ENCODE measurements at regions not wholly inside any gene's neighbourhood (a gene's known extent, or its start where the extent isn't known, plus 50 kb on each side); places are given as distances from the start of the nearest gene placed in this dataset.

DNA sequence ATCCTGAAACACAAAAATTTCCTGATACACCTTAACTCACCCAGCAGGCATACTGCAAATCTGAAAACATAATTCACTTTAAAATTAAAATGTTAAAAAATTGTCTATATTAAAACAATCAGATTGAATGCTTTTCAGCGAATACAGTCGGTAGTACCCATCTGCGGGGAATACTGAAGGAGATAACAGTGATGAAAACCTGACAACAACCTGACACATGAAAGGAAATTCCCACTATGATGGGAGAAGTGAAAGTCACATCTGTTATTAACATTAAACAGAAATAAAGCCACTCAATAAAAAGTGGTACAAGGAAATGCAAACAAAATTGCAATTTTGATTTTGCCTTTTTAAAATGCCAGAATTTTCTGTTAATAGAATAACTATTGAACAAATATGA lies 448.0 kb upstream of the SEMA3A start:
- H3K4me3 ChIP-seq (ENCODE audit: low read depth in 1 of 3, low read length in 3 of 3), result no peak overlapping the region
- no peak overlapping the region for H3K27ac ChIP-seq (ENCODE audit: low read depth in 1 of 3, low read length in 2 of 3)
- no peaks in the 10 kb centered on the region for H3K27me3 ChIP-seq (ENCODE audit: control insufficient read depth in 3 of 3, insufficient read depth in 3 of 3, low read length in 3 of 3)
- WGBS, 3 donors, result 77 to 90% (median 83%) methylated on average over 3 of the region's 3 CpGs
- DNase-seq (no peak), FAIRE-seq (no peak)
- no peaks in the 10 kb centered on the region for H3K4me1 ChIP-seq (ENCODE audit: control insufficient read depth in 3 of 3, insufficient read depth in 2 of 3, low read depth in 1 of 3, low read length in 2 of 3)
- no peaks in the 10 kb centered on the region for H3K36me3 ChIP-seq (ENCODE audit: control insufficient read depth in 3 of 3, insufficient read depth in 2 of 3, low read depth in 1 of 3, low read length in 3 of 3)
- no peaks in the 10 kb centered on the region for H3K9me3 ChIP-seq (ENCODE audit: control insufficient read depth in 2 of 2, insufficient read depth in 1 of 2, low read depth in 1 of 2, low read length in 1 of 2)

DNA sequence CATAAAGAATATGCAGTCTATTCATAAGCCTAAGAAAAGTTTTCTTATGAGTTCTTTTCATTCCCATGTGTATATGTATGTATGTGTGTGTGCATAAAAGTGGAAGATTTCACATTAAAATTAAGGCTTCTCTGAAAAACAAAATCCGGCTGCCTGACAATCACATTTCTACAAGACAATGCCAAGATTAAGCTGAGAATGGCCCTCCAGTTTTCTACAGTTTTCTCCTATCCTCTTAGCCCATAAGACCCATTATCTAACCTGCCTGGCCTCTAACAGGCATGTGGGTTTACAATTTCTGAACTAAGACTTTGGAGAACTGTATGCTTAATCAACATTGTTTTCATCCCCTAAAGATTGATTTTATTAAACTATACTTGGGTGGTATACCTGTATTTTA lies 446.0 kb upstream of the SEMA3A start:
- Histone ChIP-seq H3K9me3 (ENCODE audit: control insufficient read depth in 2 of 2, insufficient read depth in 1 of 2, low read depth in 1 of 2, low read length in 1 of 2) (peaks cover 0 to 9% of the 10 kb centered on the region in 2 donors), H3K4me3 (ENCODE audit: low read depth in 1 of 3, low read length in 3 of 3) (no peak overlapping the region), H3K36me3 (ENCODE audit: control insufficient read depth in 3 of 3, insufficient read depth in 2 of 3, low read depth in 1 of 3, low read length in 3 of 3) (no peaks in the 10 kb centered on the region), H3K4me1 (ENCODE audit: control insufficient read depth in 3 of 3, insufficient read depth in 2 of 3, low read depth in 1 of 3, low read length in 2 of 3) (no peaks in the 10 kb centered on the region), H3K27ac (ENCODE audit: low read depth in 1 of 3, low read length in 2 of 3) (no peak overlapping the region), H3K27me3 (ENCODE audit: control insufficient read depth in 3 of 3, insufficient read depth in 3 of 3, low read length in 3 of 3) (no peaks in the 10 kb centered on the region)
- no peak for FAIRE-seq
- 82 to 88% (median 84%) methylated on average over 1 of the region's 1 CpG for WGBS, 3 donors
- DNase-seq, result no peak

DNA sequence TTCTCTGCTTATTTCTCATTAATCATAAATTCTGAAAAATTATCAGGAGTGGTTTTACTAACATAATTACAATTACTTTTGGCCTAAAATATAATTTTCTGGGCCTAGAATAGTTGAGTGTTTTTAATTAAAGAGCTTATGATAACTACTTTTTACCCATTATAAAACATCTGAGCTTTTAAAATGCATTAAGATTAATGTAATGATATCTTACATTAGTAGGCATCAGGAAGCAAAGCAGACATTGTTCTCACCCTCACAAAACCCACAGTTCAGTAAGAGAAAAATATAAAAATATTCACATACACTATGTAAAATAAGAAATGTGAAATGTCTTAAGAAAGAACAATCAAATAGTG lies 443.7 kb upstream of the SEMA3A start:
- no peak for DNase-seq
- H3K27ac ChIP-seq (ENCODE audit: low read depth in 1 of 3, low read length in 2 of 3), result no peak overlapping the region
- H3K4me1 ChIP-seq (ENCODE audit: control insufficient read depth in 3 of 3, insufficient read depth in 2 of 3, low read depth in 1 of 3, low read length in 2 of 3), result no peaks in the 10 kb centered on the region
- H3K9me3 ChIP-seq (ENCODE audit: control insufficient read depth in 2 of 2, insufficient read depth in 1 of 2, low read depth in 1 of 2, low read length in 1 of 2), result peaks cover 0 to 9% of the 10 kb centered on the region in 2 donors
- no peaks in the 10 kb centered on the region for H3K27me3 ChIP-seq (ENCODE audit: control insufficient read depth in 3 of 3, insufficient read depth in 3 of 3, low read length in 3 of 3)
- no peak for FAIRE-seq
- no peaks in the 10 kb centered on the region for H3K36me3 ChIP-seq (ENCODE audit: control insufficient read depth in 3 of 3, insufficient read depth in 2 of 3, low read depth in 1 of 3, low read length in 3 of 3)
- no peak overlapping the region for H3K4me3 ChIP-seq (ENCODE audit: low read depth in 1 of 3, low read length in 3 of 3)

DNA sequence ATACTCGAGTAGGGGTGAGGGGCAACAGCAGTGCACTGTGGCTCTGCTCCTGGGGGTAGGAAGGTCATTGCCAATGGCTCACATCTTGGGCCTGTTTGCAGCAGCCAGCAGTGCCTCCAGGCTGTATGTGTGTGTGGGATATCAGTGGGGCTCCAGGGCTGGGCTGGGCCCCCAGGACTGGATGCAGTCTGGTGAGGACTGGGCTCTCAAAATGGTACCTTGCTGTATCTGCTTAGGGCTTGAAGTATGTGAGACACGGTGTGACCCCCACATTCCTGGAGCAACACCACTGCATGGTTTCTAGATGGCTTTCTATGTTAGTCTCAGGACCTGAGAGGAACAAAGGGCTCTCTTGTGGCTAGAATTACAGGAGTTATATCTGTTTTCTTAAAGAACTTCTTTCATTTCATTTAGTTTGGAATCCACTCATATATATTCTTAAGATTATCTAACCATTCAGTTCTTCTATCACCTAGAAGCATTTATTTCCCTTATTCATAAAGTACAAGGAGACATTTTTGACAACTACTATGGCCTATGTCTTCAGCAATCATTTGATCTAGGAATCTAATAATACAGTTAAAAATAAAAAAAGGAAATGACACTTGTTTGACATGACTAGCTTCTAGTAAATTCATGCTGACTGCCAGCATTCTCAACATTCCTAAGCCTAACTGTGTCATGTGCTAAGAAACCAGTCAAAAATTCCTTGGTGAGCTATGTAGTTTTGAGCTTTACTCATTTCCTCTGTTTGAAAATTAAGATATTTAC lies 443.2 kb upstream of the SEMA3A start:
- Histone ChIP-seq H3K4me1 (ENCODE audit: control insufficient read depth in 3 of 3, insufficient read depth in 2 of 3, low read depth in 1 of 3, low read length in 2 of 3) (no peaks in the 10 kb centered on the region), H3K36me3 (ENCODE audit: control insufficient read depth in 3 of 3, insufficient read depth in 2 of 3, low read depth in 1 of 3, low read length in 3 of 3) (no peaks in the 10 kb centered on the region), H3K9me3 (ENCODE audit: control insufficient read depth in 2 of 2, insufficient read depth in 1 of 2, low read depth in 1 of 2, low read length in 1 of 2) (peaks cover 0 to 13% of the 10 kb centered on the region in 2 donors), H3K4me3 (ENCODE audit: low read depth in 1 of 3, low read length in 3 of 3) (no peak overlapping the region), H3K27ac (ENCODE audit: low read depth in 1 of 3, low read length in 2 of 3) (no peak overlapping the region), H3K27me3 (ENCODE audit: control insufficient read depth in 3 of 3, insufficient read depth in 3 of 3, low read length in 3 of 3) (no peaks in the 10 kb centered on the region)
- WGBS, 3 donors, result 79 to 96% (median 94%) methylated on average over 2 of the region's 2 CpGs
- DNase-seq (no peak), FAIRE-seq (no peak)

DNA sequence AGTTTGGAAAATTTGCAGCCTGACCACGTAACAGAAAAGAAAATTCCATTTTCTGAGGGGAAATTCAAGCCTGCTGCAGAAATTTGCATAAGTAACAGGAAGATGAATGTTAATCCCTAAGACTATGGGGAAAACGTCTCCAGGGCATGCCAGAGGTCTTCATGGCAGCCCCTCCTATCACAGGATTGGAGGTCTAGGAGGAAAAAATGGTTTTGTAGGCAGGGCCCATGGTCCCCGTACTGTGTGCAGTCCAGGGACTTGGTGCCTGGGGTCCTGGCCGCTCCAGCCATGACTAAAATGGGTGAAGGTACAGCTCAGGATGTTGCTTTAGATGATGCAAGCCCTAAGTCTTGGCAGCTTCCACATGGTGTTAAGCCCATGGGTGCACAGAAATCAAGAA lies 437.3 kb upstream of the SEMA3A start:
- Histone ChIP-seq H3K4me3 (ENCODE audit: low read depth in 1 of 3, low read length in 3 of 3) (no peak overlapping the region), H3K27ac (ENCODE audit: low read depth in 1 of 3, low read length in 2 of 3) (no peak overlapping the region), H3K4me1 (ENCODE audit: control insufficient read depth in 3 of 3, insufficient read depth in 2 of 3, low read depth in 1 of 3, low read length in 2 of 3) (no peaks in the 10 kb centered on the region), H3K27me3 (ENCODE audit: control insufficient read depth in 3 of 3, insufficient read depth in 3 of 3, low read length in 3 of 3) (no peaks in the 10 kb centered on the region), H3K36me3 (ENCODE audit: control insufficient read depth in 3 of 3, insufficient read depth in 2 of 3, low read depth in 1 of 3, low read length in 3 of 3) (no peaks in the 10 kb centered on the region), H3K9me3 (ENCODE audit: control insufficient read depth in 2 of 2, insufficient read depth in 1 of 2, low read depth in 1 of 2, low read length in 1 of 2) (peaks cover 0 to 20% of the 10 kb centered on the region in 2 donors)
- FAIRE-seq (no peak), DNase-seq (no peak)
- 58 to 79% (median 63%) methylated on average over 4 of the region's 4 CpGs for WGBS, 3 donors

DNA sequence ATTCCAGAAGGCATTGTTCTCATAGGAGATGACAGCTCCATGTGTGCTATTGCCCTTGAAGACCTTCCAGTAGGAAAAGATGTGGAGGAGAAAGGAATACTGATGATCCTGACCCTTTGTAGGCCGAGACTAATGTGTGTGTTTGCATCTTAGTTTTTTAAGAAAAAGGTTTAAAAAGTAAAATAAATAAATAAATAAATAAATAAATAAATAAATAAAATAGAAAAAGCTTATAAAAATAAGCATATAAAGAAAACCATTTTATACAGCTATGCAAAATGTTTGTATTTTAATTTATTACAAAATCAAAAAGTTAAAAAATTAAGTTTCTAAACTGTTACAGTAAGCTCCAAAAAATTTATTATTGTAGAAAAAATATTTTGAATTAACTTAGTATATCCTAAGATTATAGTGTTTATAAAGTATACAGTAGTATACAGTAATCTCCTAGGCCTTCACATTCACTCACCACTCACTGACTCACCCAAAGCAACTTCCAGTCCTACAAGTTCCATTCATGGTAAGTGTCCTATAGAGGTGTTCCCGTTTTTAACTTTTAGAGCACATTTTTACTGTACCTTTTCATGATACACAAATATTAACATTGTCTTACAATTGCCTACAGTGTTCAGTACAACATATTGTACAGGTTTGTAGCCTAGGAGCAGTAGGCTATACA lies 435.2 kb upstream of the SEMA3A start:
- no peaks in the 10 kb centered on the region for H3K27me3 ChIP-seq (ENCODE audit: control insufficient read depth in 3 of 3, insufficient read depth in 3 of 3, low read length in 3 of 3)
- FAIRE-seq (no peak), DNase-seq (no peak)
- H3K36me3 ChIP-seq (ENCODE audit: control insufficient read depth in 3 of 3, insufficient read depth in 2 of 3, low read depth in 1 of 3, low read length in 3 of 3), result no peaks in the 10 kb centered on the region
- H3K9me3 ChIP-seq (ENCODE audit: control insufficient read depth in 2 of 2, insufficient read depth in 1 of 2, low read depth in 1 of 2, low read length in 1 of 2), result peaks cover 0 to 16% of the 10 kb centered on the region in 2 donors
- H3K4me3 ChIP-seq (ENCODE audit: low read depth in 1 of 3, low read length in 3 of 3), result no peak overlapping the region
- H3K4me1 ChIP-seq (ENCODE audit: control insufficient read depth in 3 of 3, insufficient read depth in 2 of 3, low read depth in 1 of 3, low read length in 2 of 3), result no peaks in the 10 kb centered on the region
- 73 to 83% (median 77%) methylated on average over 2 of the region's 2 CpGs for WGBS, 3 donors
- H3K27ac ChIP-seq (ENCODE audit: low read depth in 1 of 3, low read length in 2 of 3), result no peak overlapping the region

DNA sequence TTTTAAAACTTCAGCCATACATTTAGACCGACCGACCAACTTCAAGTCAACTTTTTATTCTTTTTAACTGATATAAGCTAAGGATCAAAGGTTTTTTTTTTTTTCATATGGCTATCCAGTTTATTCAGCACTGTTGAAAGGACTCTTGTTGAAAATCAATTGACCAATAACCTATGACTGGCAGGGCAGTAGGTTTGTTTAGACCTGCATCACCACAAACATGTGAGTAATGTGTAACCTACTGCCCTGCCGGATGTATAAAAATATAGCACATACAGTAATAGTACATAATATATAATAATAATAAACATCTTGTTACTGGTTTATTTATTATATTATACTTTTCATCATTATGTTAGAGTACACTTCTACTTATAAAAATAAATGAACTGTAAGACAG lies 434.6 kb upstream of the SEMA3A start:
- WGBS, 3 donors, result 94 to 95% (median 94%) methylated on average over 3 of the region's 3 CpGs
- FAIRE-seq (no peak), DNase-seq (no peak)
- no peaks in the 10 kb centered on the region for H3K4me1 ChIP-seq (ENCODE audit: control insufficient read depth in 3 of 3, insufficient read depth in 2 of 3, low read depth in 1 of 3, low read length in 2 of 3)
- H3K4me3 ChIP-seq (ENCODE audit: low read depth in 1 of 3, low read length in 3 of 3), result no peak overlapping the region
- H3K9me3 ChIP-seq (ENCODE audit: control insufficient read depth in 2 of 2, insufficient read depth in 1 of 2, low read depth in 1 of 2, low read length in 1 of 2), result peaks cover 0 to 16% of the 10 kb centered on the region in 2 donors
- no peak overlapping the region for H3K27ac ChIP-seq (ENCODE audit: low read depth in 1 of 3, low read length in 2 of 3)
- H3K36me3 ChIP-seq (ENCODE audit: control insufficient read depth in 3 of 3, insufficient read depth in 2 of 3, low read depth in 1 of 3, low read length in 3 of 3), result no peaks in the 10 kb centered on the region
- no peaks in the 10 kb centered on the region for H3K27me3 ChIP-seq (ENCODE audit: control insufficient read depth in 3 of 3, insufficient read depth in 3 of 3, low read length in 3 of 3)

DNA sequence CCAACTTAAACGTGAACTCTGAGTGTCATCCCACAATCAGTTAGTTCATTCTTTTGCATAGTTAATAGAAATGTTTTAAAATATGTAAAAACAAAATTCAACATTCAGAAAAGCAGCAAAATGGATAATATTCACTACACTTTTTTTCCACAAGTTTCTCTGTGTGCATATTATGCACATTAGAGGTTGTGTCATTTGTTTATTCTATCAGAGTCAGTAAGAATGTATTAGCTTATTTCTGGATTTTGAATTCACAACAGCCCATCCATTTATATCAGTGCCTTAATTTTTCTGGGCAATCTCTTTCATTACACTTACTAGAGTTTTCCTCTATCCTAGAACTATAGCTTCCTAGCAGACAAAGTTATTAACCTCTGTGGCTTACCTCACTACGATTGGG lies 432.7 kb upstream of the SEMA3A start:
- H3K36me3 ChIP-seq (ENCODE audit: control insufficient read depth in 3 of 3, insufficient read depth in 2 of 3, low read depth in 1 of 3, low read length in 3 of 3), result no peaks in the 10 kb centered on the region
- DNase-seq (no peak), FAIRE-seq (no peak)
- WGBS, 3 donors, result 33 to 62% (median 40%) methylated on average over 2 of the region's 2 CpGs
- H3K4me3 ChIP-seq (ENCODE audit: low read depth in 1 of 3, low read length in 3 of 3), result no peak overlapping the region
- H3K9me3 ChIP-seq (ENCODE audit: control insufficient read depth in 2 of 2, insufficient read depth in 1 of 2, low read depth in 1 of 2, low read length in 1 of 2), result peaks cover 0 to 7% of the 10 kb centered on the region in 2 donors
- H3K27me3 ChIP-seq (ENCODE audit: control insufficient read depth in 3 of 3, insufficient read depth in 3 of 3, low read length in 3 of 3), result no peaks in the 10 kb centered on the region
- no peak overlapping the region for H3K27ac ChIP-seq (ENCODE audit: low read depth in 1 of 3, low read length in 2 of 3)
- H3K4me1 ChIP-seq (ENCODE audit: control insufficient read depth in 3 of 3, insufficient read depth in 2 of 3, low read depth in 1 of 3, low read length in 2 of 3), result no peaks in the 10 kb centered on the region

DNA sequence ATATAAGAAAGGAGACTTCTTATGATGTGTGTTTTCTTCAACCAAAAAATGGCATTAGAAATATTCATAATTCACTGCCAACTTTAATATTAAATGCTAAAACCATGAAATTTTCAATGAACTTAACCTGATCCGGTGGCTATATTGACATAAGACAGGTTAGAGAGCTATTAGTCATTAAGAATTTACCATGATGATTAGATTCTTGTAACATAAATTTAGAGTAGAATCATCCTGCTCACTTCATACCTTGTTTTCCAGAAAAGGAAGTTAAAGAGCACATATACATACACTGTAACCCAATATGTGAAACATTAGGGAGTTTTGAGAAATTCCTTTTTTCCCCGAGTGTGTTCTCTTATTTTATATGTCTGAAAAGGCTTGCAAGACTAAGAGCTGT lies 430.3 kb upstream of the SEMA3A start:
- Histone ChIP-seq H3K27me3 (ENCODE audit: control insufficient read depth in 3 of 3, insufficient read depth in 3 of 3, low read length in 3 of 3) (no peaks in the 10 kb centered on the region), H3K4me1 (ENCODE audit: control insufficient read depth in 3 of 3, insufficient read depth in 2 of 3, low read depth in 1 of 3, low read length in 2 of 3) (no peaks in the 10 kb centered on the region), H3K36me3 (ENCODE audit: control insufficient read depth in 3 of 3, insufficient read depth in 2 of 3, low read depth in 1 of 3, low read length in 3 of 3) (no peaks in the 10 kb centered on the region), H3K4me3 (ENCODE audit: low read depth in 1 of 3, low read length in 3 of 3) (no peak overlapping the region), H3K9me3 (ENCODE audit: control insufficient read depth in 2 of 2, insufficient read depth in 1 of 2, low read depth in 1 of 2, low read length in 1 of 2) (no peaks in the 10 kb centered on the region), H3K27ac (ENCODE audit: low read depth in 1 of 3, low read length in 2 of 3) (no peak overlapping the region)
- WGBS, 3 donors, result 60 to 81% (median 63%) methylated on average over 2 of the region's 2 CpGs
- no peak for DNase-seq
- no peak for FAIRE-seq
